SK-N-SH (cell line): ENCODE measurements at regions not wholly inside any gene's neighbourhood (a gene's known extent, or its start where the extent isn't known, plus 50 kb on each side); places are given as distances from the start of the nearest gene placed in this dataset.

Source experiments
- CTCF ChIA-PET: fragments of 300-600, 350-600 bp; formaldehyde crosslinking; extraction: SDS; loops from one replicate; lab custom pipeline; 2021; lab: Yijun Ruan, JAX
- POLR2A ChIA-PET: fragments of 350-600 bp; sonication (Branson Sonifier 250); formaldehyde crosslinking; extraction: SDS; loops from one replicate; lab custom pipeline; 2020; ENCODE audit warnings: antibody characterized with exemption, inconsistent platforms; lab: Yijun Ruan, JAX
- DNase-seq: peaks from one replicate; pipeline ENCODE4 v3.0.0; 2012
- H2AFZ ChIP-seq: fragments of 200-600 bp; sonication (generic); 2 replicates; pipeline ENCODE4 v1.8.1; 2016; ENCODE audit warnings: antibody characterized with exemption, mild to moderate bottlenecking, low read depth
- H3F3A ChIP-seq: fragments of 200-600 bp; sonication (generic); replicated peaks from 2 replicates; pipeline ENCODE3; 2016; ENCODE audit warnings: antibody characterized with exemption, mild to moderate bottlenecking; ENCODE audit not compliant: insufficient read depth
- H3K27ac ChIP-seq, 2 experiments: fragments of 200-500 bp in 1 of 2; fragments of 200-600 bp in 1 of 2; sonication (Bioruptor generic) in 1 of 2; sonication (generic), shearing (Covaris generic) in 1 of 2; 2 replicates each; pipeline versions ENCODE4 v1.5.1 to v1.6.1; 2014 to 2016; ENCODE audit warnings: low read depth in 2 of 2, inconsistent platforms in 1 of 2, low read length in 1 of 2, mild to moderate bottlenecking in 1 of 2, mixed read lengths in 1 of 2
- H3K27me3 ChIP-seq: fragments of 200-600 bp; sonication (generic), shearing (Covaris generic); 2 replicates; pipeline ENCODE4 v1.6.1; 2016; ENCODE audit warnings: mixed run types; ENCODE audit not compliant: insufficient read depth
- H3K36me3 ChIP-seq, 2 experiments: fragments of 200-500 bp in 1 of 2; fragments of 200-600 bp in 1 of 2; sonication (Bioruptor generic) in 1 of 2; sonication (generic) in 1 of 2; replicated peaks in 1 of 2; 2 replicates each; pipeline versions ENCODE3 to v1.5.1; 2014 to 2016; ENCODE audit warnings: low read length in 1 of 2, mild to moderate bottlenecking in 1 of 2; ENCODE audit not compliant: insufficient read depth in 2 of 2, control insufficient read depth in 1 of 2
- H3K4me1 ChIP-seq, 2 experiments: fragments of 200-500 bp in 1 of 2; fragments of 200-600 bp in 1 of 2; sonication (Bioruptor generic) in 1 of 2; sonication (generic), shearing (Covaris generic) in 1 of 2; 2 replicates each; pipeline versions ENCODE4 v1.5.1 to v1.6.1; 2014 to 2016; ENCODE audit warnings: low read depth in 1 of 2, low read length in 1 of 2, mixed run types in 1 of 2; ENCODE audit not compliant: insufficient read depth in 2 of 2, control insufficient read depth in 1 of 2
- H3K4me2 ChIP-seq: fragments of 200-600 bp; sonication (generic), shearing (Covaris generic); 2 replicates; pipeline ENCODE4 v1.6.1; 2017; ENCODE audit warnings: mixed run types
- H3K4me3 ChIP-seq, 2 experiments: fragments of 200-500 bp in 1 of 2; fragments of 200-600 bp in 1 of 2; sonication (Bioruptor generic) in 1 of 2; sonication (generic), shearing (Covaris generic) in 1 of 2; 2 replicates each; pipeline versions ENCODE4 v1.5.1 to v1.8.1; 2014 to 2016; ENCODE audit warnings: low read depth in 2 of 2, inconsistent platforms in 1 of 2, low read length in 1 of 2, mild to moderate bottlenecking in 1 of 2, mixed read lengths in 1 of 2, moderate library complexity in 1 of 2
- H3K79me2 ChIP-seq: fragments of 200-600 bp; sonication (generic); 2 replicates; pipeline ENCODE4 v1.8.1; 2017; ENCODE audit warnings: mild to moderate bottlenecking; ENCODE audit not compliant: insufficient read depth
- H3K9ac ChIP-seq: fragments of 200-600 bp; sonication (generic); 2 replicates; pipeline ENCODE4 v1.6.1; 2017; ENCODE audit warnings: mixed run types
- H3K9me2 ChIP-seq: fragments of 200-600 bp; sonication (generic); 2 replicates; pipeline ENCODE4 v1.6.1; 2017; ENCODE audit warnings: mixed run types
- H3K9me3 ChIP-seq: fragments of 200-600 bp; sonication (generic); 2 replicates; pipeline ENCODE4 v1.6.1; 2017; ENCODE audit warnings: mixed run types, mild to moderate bottlenecking, moderate library complexity
- H4K20me1 ChIP-seq: fragments of 200-600 bp; sonication (generic); 2 replicates; pipeline ENCODE4 v1.6.1; 2017; ENCODE audit warnings: mild to moderate bottlenecking, mixed run types; ENCODE audit not compliant: insufficient read depth
- FOXJ3 ChIP-seq: sonication (generic); formaldehyde crosslinking; IDR thresholded peaks from 2 replicates; pipeline ENCODE4 v1.5.1; 2020; ENCODE audit warnings: mild to moderate bottlenecking, missing genetic modification reagents
- FOXM1 ChIP-seq: IDR thresholded peaks from 2 replicates; pipeline ENCODE4 v1.4.0; 2012; ENCODE audit warnings: low read depth, mild to moderate bottlenecking
- GABPA ChIP-seq: IDR thresholded peaks from 2 replicates; pipeline ENCODE4 v1.4.0; 2012; ENCODE audit warnings: low read depth, mild to moderate bottlenecking
- GATA2 ChIP-seq: sonication (generic); formaldehyde crosslinking; IDR thresholded peaks from 2 replicates; pipeline ENCODE4 v1.5.0; 2020; ENCODE audit warnings: mild to moderate bottlenecking, missing genetic modification reagents
- JUND ChIP-seq: IDR thresholded peaks from 2 replicates; pipeline ENCODE4 v1.4.0; 2012
- NFIC ChIP-seq: IDR thresholded peaks from 2 replicates; pipeline ENCODE4 v1.4.0; 2012; ENCODE audit warnings: borderline replicate concordance
- NRF1 ChIP-seq: IDR thresholded peaks from 2 replicates; pipeline ENCODE4 v1.6.1; 2012; ENCODE audit warnings: low read depth, mild to moderate bottlenecking, low read length
- PBX3 ChIP-seq: IDR thresholded peaks from 2 replicates; pipeline ENCODE4; 2012
- TEAD4 ChIP-seq: IDR thresholded peaks from 2 replicates; pipeline ENCODE4 v1.4.0; 2012; ENCODE audit warnings: mild to moderate bottlenecking, borderline replicate concordance; ENCODE audit not compliant: insufficient read depth
- whole genome bisulfite sequencing: methylation state at CpG from one replicate; pipeline ENCODE4 v1.1.6; 2017; ENCODE audit warnings: low lambda C conversion rate; 5-methylcytosine and 5-hydroxymethylcytosine counted together
- TF ChIP-seq, protein P1 (sequence below): fragments of 150-350 bp; IDR thresholded peaks from 2 replicates; pipeline ENCODE4 v1.6.1; 2017; ENCODE audit warnings: antibody characterized with exemption, low read length, low read depth, borderline replicate concordance
- TF ChIP-seq, protein P2 (sequence below): IDR thresholded peaks from 2 replicates; pipeline ENCODE4 v1.6.1; 2012; ENCODE audit warnings: mild to moderate bottlenecking, low read depth, low read length, moderate library complexity
- TF ChIP-seq, protein P3 (sequence below): IDR thresholded peaks from 2 replicates; pipeline ENCODE4 v1.4.0; 2012; ENCODE audit warnings: low read depth, borderline replicate concordance

GRCh38 chr16:6835941-6836340 is 496.7 kb upstream of the RBFOX1 start:
- Histone ChIP-seq H3K4me2 (no peak overlapping the region), H2AFZ (no peak overlapping the region), H3F3A (no peaks in the 10 kb centered on the region), H3K9me2 (no peaks in the 10 kb centered on the region), H3K79me2 (no peaks in the 10 kb centered on the region), H3K36me3 (no peaks in the 10 kb centered on the region), H3K9ac (no peak overlapping the region), H4K20me1 (no peaks in the 10 kb centered on the region), H3K4me1 (no peaks in the 10 kb centered on the region), H3K4me3 (no peak overlapping the region), H3K9me3 (no peaks in the 10 kb centered on the region), H3K27ac (no peak overlapping the region), H3K27me3 (no peaks in the 10 kb centered on the region)
- no peak for DNase-seq
- TF ChIP-seq PBX3 (no peak), TEAD4 (no peak), GATA2 (CRISPR knock-in tag) (no peak), NFIC (no peak), FOXM1 (no peak), NRF1 (no peak), GABPA (no peak), FOXJ3 (CRISPR knock-in tag) (no peak), JUND (no peak)
- TF ChIP-seq, protein P1, sequence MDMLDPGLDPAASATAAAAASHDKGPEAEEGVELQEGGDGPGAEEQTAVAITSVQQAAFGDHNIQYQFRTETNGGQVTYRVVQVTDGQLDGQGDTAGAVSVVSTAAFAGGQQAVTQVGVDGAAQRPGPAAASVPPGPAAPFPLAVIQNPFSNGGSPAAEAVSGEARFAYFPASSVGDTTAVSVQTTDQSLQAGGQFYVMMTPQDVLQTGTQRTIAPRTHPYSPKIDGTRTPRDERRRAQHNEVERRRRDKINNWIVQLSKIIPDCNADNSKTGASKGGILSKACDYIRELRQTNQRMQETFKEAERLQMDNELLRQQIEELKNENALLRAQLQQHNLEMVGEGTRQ, result no peak
- TF ChIP-seq, protein P2, sequence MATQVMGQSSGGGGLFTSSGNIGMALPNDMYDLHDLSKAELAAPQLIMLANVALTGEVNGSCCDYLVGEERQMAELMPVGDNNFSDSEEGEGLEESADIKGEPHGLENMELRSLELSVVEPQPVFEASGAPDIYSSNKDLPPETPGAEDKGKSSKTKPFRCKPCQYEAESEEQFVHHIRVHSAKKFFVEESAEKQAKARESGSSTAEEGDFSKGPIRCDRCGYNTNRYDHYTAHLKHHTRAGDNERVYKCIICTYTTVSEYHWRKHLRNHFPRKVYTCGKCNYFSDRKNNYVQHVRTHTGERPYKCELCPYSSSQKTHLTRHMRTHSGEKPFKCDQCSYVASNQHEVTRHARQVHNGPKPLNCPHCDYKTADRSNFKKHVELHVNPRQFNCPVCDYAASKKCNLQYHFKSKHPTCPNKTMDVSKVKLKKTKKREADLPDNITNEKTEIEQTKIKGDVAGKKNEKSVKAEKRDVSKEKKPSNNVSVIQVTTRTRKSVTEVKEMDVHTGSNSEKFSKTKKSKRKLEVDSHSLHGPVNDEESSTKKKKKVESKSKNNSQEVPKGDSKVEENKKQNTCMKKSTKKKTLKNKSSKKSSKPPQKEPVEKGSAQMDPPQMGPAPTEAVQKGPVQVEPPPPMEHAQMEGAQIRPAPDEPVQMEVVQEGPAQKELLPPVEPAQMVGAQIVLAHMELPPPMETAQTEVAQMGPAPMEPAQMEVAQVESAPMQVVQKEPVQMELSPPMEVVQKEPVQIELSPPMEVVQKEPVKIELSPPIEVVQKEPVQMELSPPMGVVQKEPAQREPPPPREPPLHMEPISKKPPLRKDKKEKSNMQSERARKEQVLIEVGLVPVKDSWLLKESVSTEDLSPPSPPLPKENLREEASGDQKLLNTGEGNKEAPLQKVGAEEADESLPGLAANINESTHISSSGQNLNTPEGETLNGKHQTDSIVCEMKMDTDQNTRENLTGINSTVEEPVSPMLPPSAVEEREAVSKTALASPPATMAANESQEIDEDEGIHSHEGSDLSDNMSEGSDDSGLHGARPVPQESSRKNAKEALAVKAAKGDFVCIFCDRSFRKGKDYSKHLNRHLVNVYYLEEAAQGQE, result no peak
- ChIA-PET POLR2A (no interaction called here), CTCF (no interaction called here)
- WGBS, result 49% methylated on average over 5 of the region's 5 CpGs

DNA sequence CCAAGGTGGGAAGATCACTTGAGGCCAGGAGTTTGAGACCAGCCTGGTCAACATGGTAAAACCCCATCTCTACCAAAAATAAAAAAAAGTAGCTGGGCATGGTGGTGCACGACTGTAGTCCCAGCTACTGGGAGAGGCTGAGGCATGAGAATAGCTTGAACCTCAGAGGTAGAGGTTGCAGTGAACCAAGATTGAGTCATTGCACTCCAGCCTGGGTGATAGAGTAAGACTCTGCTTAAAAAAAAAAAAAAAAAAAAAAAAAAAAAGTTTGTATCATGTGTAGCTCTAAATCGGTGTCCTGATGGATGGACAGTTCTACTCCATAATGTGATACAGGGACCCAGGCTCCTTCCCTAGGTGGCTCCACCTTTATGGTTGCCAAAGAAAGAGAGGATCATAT is 497.1 kb upstream of the RBFOX1 start:
- H3F3A ChIP-seq, result no peaks in the 10 kb centered on the region
- H3K36me3 ChIP-seq, result no peaks in the 10 kb centered on the region
- H3K9ac ChIP-seq, result no peak overlapping the region
- H3K27ac ChIP-seq, result no peak overlapping the region
- H3K79me2 ChIP-seq, result no peaks in the 10 kb centered on the region
- ChIA-PET POLR2A (no interaction called here), CTCF (no interaction called here)
- no peak overlapping the region for H3K4me2 ChIP-seq
- H2AFZ ChIP-seq, result no peak overlapping the region
- H3K27me3 ChIP-seq, result no peaks in the 10 kb centered on the region
- H4K20me1 ChIP-seq, result no peaks in the 10 kb centered on the region
- WGBS, result 23% methylated on average over 2 of the region's 2 CpGs
- H3K4me1 ChIP-seq, result no peaks in the 10 kb centered on the region
- TF ChIP-seq, protein P3, sequence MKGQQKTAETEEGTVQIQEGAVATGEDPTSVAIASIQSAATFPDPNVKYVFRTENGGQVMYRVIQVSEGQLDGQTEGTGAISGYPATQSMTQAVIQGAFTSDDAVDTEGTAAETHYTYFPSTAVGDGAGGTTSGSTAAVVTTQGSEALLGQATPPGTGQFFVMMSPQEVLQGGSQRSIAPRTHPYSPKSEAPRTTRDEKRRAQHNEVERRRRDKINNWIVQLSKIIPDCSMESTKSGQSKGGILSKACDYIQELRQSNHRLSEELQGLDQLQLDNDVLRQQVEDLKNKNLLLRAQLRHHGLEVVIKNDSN, result no peak
- H3K9me3 ChIP-seq, result no peaks in the 10 kb centered on the region
- no peak for DNase-seq
- no peak overlapping the region for H3K4me3 ChIP-seq
- H3K9me2 ChIP-seq, result no peaks in the 10 kb centered on the region
